HG03571 (cell line): ENCODE measurements at regions not wholly inside any gene's neighbourhood (a gene's known extent, or its start where the extent isn't known, plus 50 kb on each side); places are given as distances from the start of the nearest gene placed in this dataset.
"Not testable (repeated sequence)": the region's sequence is repeated elsewhere in the genome, so short reads cannot be mapped to it uniquely, and the experiment has no call there.

Experiments
- ATAC-seq: cut with Tn5 transposase; IDR thresholded peaks from one replicate; pipeline ENCODE4 v1.9.1; 2021; ENCODE audit not compliant: unreplicated experiment

- no peak for ATAC-seq
Measured at GRCh38 chr2:56018267-56018666, 94.7 kb upstream of the EFEMP1 start.

GRCh38 chr2:56021136-56021474 lies 97.5 kb upstream of the EFEMP1 start:
- no peak for ATAC-seq

- no peak for ATAC-seq
Measured at GRCh38 chr2:56021579-56021978, 98.0 kb upstream of the EFEMP1 start.

- no peak for ATAC-seq
Measured at GRCh38 chr2:56025469-56026193, 102.0 kb upstream of the EFEMP1 start.

GRCh38 chr2:56026828-56027227 lies 103.2 kb upstream of the EFEMP1 start:
- ATAC-seq = no peak

- no peak for ATAC-seq
Measured at GRCh38 chr2:56030062-56030461, 106.5 kb upstream of the EFEMP1 start.

GRCh38 chr2:56030901-56031300 lies 107.3 kb upstream of the EFEMP1 start:
- ATAC-seq = no peak

GRCh38 chr2:56034258-56034657 lies 110.7 kb upstream of the EFEMP1 start:
- ATAC-seq = no peak

- no peak for ATAC-seq
Measured at GRCh38 chr2:56040189-56040588, 116.6 kb upstream of the EFEMP1 start.

- no peak for ATAC-seq
Measured at GRCh38 chr2:56040834-56041233, 117.3 kb upstream of the EFEMP1 start.

- ATAC-seq = no peak
Measured at GRCh38 chr2:56047136-56047535, 123.6 kb upstream of the EFEMP1 start.

- no peak for ATAC-seq
Measured at GRCh38 chr2:56049233-56049845, 125.8 kb upstream of the EFEMP1 start.

- no peak for ATAC-seq
Measured at GRCh38 chr2:56053679-56054078, 130.1 kb upstream of the EFEMP1 start.

- ATAC-seq = no peak
Measured at GRCh38 chr2:56055405-56055804, 128.4 kb upstream of the CCDC85A start.

GRCh38 chr2:56061327-56061726 lies 122.5 kb upstream of the CCDC85A start:
- ATAC-seq = not testable (repeated sequence)

- no peak for ATAC-seq
Measured at GRCh38 chr2:56068746-56069145, 115.0 kb upstream of the CCDC85A start.

- ATAC-seq = no peak
Measured at GRCh38 chr2:56077359-56077915, 106.4 kb upstream of the CCDC85A start.

- ATAC-seq = no peak
Measured at GRCh38 chr2:56082665-56083064, 101.1 kb upstream of the CCDC85A start.

- ATAC-seq = no peak
Measured at GRCh38 chr2:56084111-56084901, 99.5 kb upstream of the CCDC85A start.

GRCh38 chr2:56086336-56086735 lies 97.5 kb upstream of the CCDC85A start:
- ATAC-seq = no peak

- ATAC-seq = no peak
Measured at GRCh38 chr2:56088411-56088810, 95.4 kb upstream of the CCDC85A start.

- no peak for ATAC-seq
Measured at GRCh38 chr2:56089931-56090330, 93.9 kb upstream of the CCDC85A start.
